HAP-1 (cell line): ENCODE measurements at regions not wholly inside any gene's neighbourhood (a gene's known extent, or its start where the extent isn't known, plus 50 kb on each side); places are given as distances from the start of the nearest gene placed in this dataset.

ENCODE experiments used
- DNase-seq, 2 experiments: peaks; one replicate each; pipeline ENCODE4 v3.0.0-alpha.2; 2016 to 2020; ENCODE audit warnings: low spot score in 2 of 2
- H3K27me3 ChIP-seq: fragments of 250-450 bp; sonication (Bioruptor Pico); 2 replicates; pipeline ENCODE4 v1.5.1; 2020; ENCODE audit warnings: low read depth, mild to moderate bottlenecking, moderate library complexity
- H3K36me3 ChIP-seq: fragments of 250-450 bp; sonication (Bioruptor Pico); replicated peaks from 2 replicates; pipeline ENCODE4 v1.5.1; 2020; ENCODE audit warnings: mild to moderate bottlenecking
- H3K4me1 ChIP-seq: fragments of 250-450 bp; sonication (Bioruptor Pico); 2 replicates; pipeline ENCODE4 v1.5.1; 2020; ENCODE audit warnings: mild to moderate bottlenecking
- H3K4me3 ChIP-seq: fragments of 250-450 bp; sonication (Bioruptor Pico); 2 replicates; pipeline ENCODE4 v1.5.1; 2020; ENCODE audit warnings: mild to moderate bottlenecking, moderate library complexity
- H3K9me3 ChIP-seq: fragments of 250-450 bp; sonication (Bioruptor Pico); 2 replicates; pipeline ENCODE4 v1.5.1; 2020; ENCODE audit warnings: mild to moderate bottlenecking, moderate library complexity
- in situ Hi-C: fragments of 300-500 bp; cut with MboI; formaldehyde crosslinking; loops from 3 replicates; pipeline ENCODE4 v1.14.3; 2020; ENCODE audit warnings: low sequenced_read_pairs, inconsistent platforms, mixed read lengths

GRCh38 chr1:81634294-81634693 lies 166.4 kb upstream of the ADGRL2 start:
- Histone ChIP-seq H3K27me3 (no peaks in the 10 kb centered on the region), H3K9me3 (no peaks in the 10 kb centered on the region), H3K36me3 (no peaks in the 10 kb centered on the region), H3K4me3 (no peak overlapping the region), H3K4me1 (no peaks in the 10 kb centered on the region; the same call in 1 of the 2 replicates)
- DNase-seq, result no peak
- in situ Hi-C loops, result no loop called here

- Histone ChIP-seq H3K4me3 (no peak overlapping the region), H3K9me3 (peaks cover 9% of the 10 kb centered on the region), H3K4me1 (peaks cover 10% of the 10 kb centered on the region), H3K27me3 (no peaks in the 10 kb centered on the region), H3K36me3 (no peaks in the 10 kb centered on the region)
- in situ Hi-C loops, result no loop called here
- no peak for DNase-seq
These were observed 181.6 kb upstream of the ADGRL2 start for GRCh38 chr1:81619156-81619555.

- Histone ChIP-seq H3K27me3 (no peaks in the 10 kb centered on the region), H3K9me3 (peaks cover 9% of the 10 kb centered on the region), H3K4me3 (no peak overlapping the region), H3K4me1 (peaks cover 10% of the 10 kb centered on the region), H3K36me3 (no peaks in the 10 kb centered on the region)
- no peak for DNase-seq
- in situ Hi-C loops, result no loop called here
These were observed 182.4 kb upstream of the ADGRL2 start for GRCh38 chr1:81618376-81618775.

- DNase-seq, result peak in 1 of 2 experiments; percentile 25
- Histone ChIP-seq H3K4me3 (no peak overlapping the region), H3K4me1 (peaks cover 10% of the 10 kb centered on the region), H3K27me3 (no peaks in the 10 kb centered on the region), H3K9me3 (peaks cover 9% of the 10 kb centered on the region), H3K36me3 (no peaks in the 10 kb centered on the region)
- in situ Hi-C loops, result no loop called here
These were observed 183.3 kb upstream of the ADGRL2 start for GRCh38 chr1:81617308-81617967.

- peaks cover 10% of the 10 kb centered on the region for H3K4me1 ChIP-seq
- no peaks in the 10 kb centered on the region for H3K36me3 ChIP-seq
- in situ Hi-C loops, result no loop called here
- H3K27me3 ChIP-seq, result no peaks in the 10 kb centered on the region
- peaks cover 9% of the 10 kb centered on the region for H3K9me3 ChIP-seq
- DNase-seq, result no peak
- no peak overlapping the region for H3K4me3 ChIP-seq
These were observed 186.9 kb upstream of the ADGRL2 start for GRCh38 chr1:81613803-81614202.

GRCh38 chr1:81607924-81608323 lies 192.8 kb upstream of the ADGRL2 start:
- H3K9me3 ChIP-seq, result no peaks in the 10 kb centered on the region
- in situ Hi-C loops, result no loop called here
- DNase-seq, result no peak
- H3K27me3 ChIP-seq, result no peaks in the 10 kb centered on the region
- H3K36me3 ChIP-seq, result no peaks in the 10 kb centered on the region
- no peaks in the 10 kb centered on the region; the same call in 1 of the 2 replicates for H3K4me1 ChIP-seq
- H3K4me3 ChIP-seq, result no peak overlapping the region

- in situ Hi-C loops, result no loop called here
- no peaks in the 10 kb centered on the region for H3K27me3 ChIP-seq
- H3K4me1 ChIP-seq, result no peaks in the 10 kb centered on the region
- no peaks in the 10 kb centered on the region for H3K9me3 ChIP-seq
- no peaks in the 10 kb centered on the region for H3K36me3 ChIP-seq
- no peak for DNase-seq
- H3K4me3 ChIP-seq, result no peak overlapping the region
These were observed 193.6 kb upstream of the ADGRL2 start for GRCh38 chr1:81607086-81607485.

- Histone ChIP-seq H3K27me3 (no peaks in the 10 kb centered on the region), H3K4me3 (no peak overlapping the region), H3K4me1 (no peaks in the 10 kb centered on the region), H3K36me3 (no peaks in the 10 kb centered on the region), H3K9me3 (no peaks in the 10 kb centered on the region)
- in situ Hi-C loops, result no loop called here
- DNase-seq, result no peak
These were observed 194.1 kb upstream of the ADGRL2 start for GRCh38 chr1:81606656-81607055.

- Histone ChIP-seq H3K4me1 (peaks cover 3% of the 10 kb centered on the region; the same call in 1 of the 2 replicates), H3K9me3 (no peaks in the 10 kb centered on the region), H3K36me3 (no peaks in the 10 kb centered on the region), H3K27me3 (no peaks in the 10 kb centered on the region), H3K4me3 (no peak overlapping the region)
- in situ Hi-C loops, result no loop called here
- no peak for DNase-seq
These were observed 195.7 kb upstream of the ADGRL2 start for GRCh38 chr1:81605023-81605422.

- Histone ChIP-seq H3K27me3 (no peaks in the 10 kb centered on the region), H3K4me3 (no peak overlapping the region)
- in situ Hi-C loops, result no loop called here
These were observed 199.7 kb upstream of the ADGRL2 start for GRCh38 chr1:81600878-81601622.

GRCh38 chr1:81600363-81600762 lies 200.4 kb upstream of the ADGRL2 start:
- in situ Hi-C loops, result no loop called here
- H3K36me3 ChIP-seq, result no peaks in the 10 kb centered on the region
- DNase-seq, result no peak
- no peaks in the 10 kb centered on the region for H3K27me3 ChIP-seq
- H3K9me3 ChIP-seq, result no peaks in the 10 kb centered on the region
- no peak overlapping the region for H3K4me3 ChIP-seq
- H3K4me1 ChIP-seq, result peaks cover 34% of the 10 kb centered on the region

More at GRCh38 chr1:81600878-81601622, 199.7 kb upstream of the ADGRL2 start:
- H3K4me1 ChIP-seq, result peaks cover 34% of the 10 kb centered on the region
- no peaks in the 10 kb centered on the region for H3K36me3 ChIP-seq
- DNase-seq, result no peak
- no peaks in the 10 kb centered on the region for H3K9me3 ChIP-seq

GRCh38 chr1:81598623-81599022 lies 202.1 kb upstream of the ADGRL2 start:
- Histone ChIP-seq H3K27me3 (no peaks in the 10 kb centered on the region), H3K9me3 (no peaks in the 10 kb centered on the region), H3K4me3 (no peak overlapping the region), H3K4me1 (peaks cover 34% of the 10 kb centered on the region), H3K36me3 (no peaks in the 10 kb centered on the region)
- DNase-seq, result peak in 1 of 2 experiments; percentile 23
- in situ Hi-C loops, result no loop called here

- in situ Hi-C loops, result no loop called here
- no peak for DNase-seq
- no peaks in the 10 kb centered on the region for H3K27me3 ChIP-seq
- no peaks in the 10 kb centered on the region for H3K36me3 ChIP-seq
- no peaks in the 10 kb centered on the region for H3K9me3 ChIP-seq
- H3K4me3 ChIP-seq, result no peak overlapping the region
- peaks cover 34% of the 10 kb centered on the region for H3K4me1 ChIP-seq
These were observed 202.9 kb upstream of the ADGRL2 start for GRCh38 chr1:81597720-81598426.

- Histone ChIP-seq H3K36me3 (no peaks in the 10 kb centered on the region), H3K4me1 (peaks cover 34% of the 10 kb centered on the region), H3K9me3 (no peaks in the 10 kb centered on the region), H3K27me3 (no peaks in the 10 kb centered on the region), H3K4me3 (no peak overlapping the region)
- in situ Hi-C loops, result no loop called here
- DNase-seq, result no peak
These were observed 204.4 kb upstream of the ADGRL2 start for GRCh38 chr1:81596341-81596740.
